GM06990 (cell line): ENCODE measurements at regions not wholly inside any gene's neighbourhood (a gene's known extent, or its start where the extent isn't known, plus 50 kb on each side); places are given as distances from the start of the nearest gene placed in this dataset.

Experiments used
- DNase-seq: peaks from one replicate; pipeline ENCODE4 v3.0.0-alpha.2; 2011; ENCODE audit not compliant: insufficient read length; ENCODE audit errors: extremely low read depth
- H3K27me3 ChIP-seq: replicated peaks from 2 replicates; pipeline ENCODE4 v1.6.0; 2011; ENCODE audit warnings: low read length; ENCODE audit not compliant: control insufficient read depth, insufficient read depth
- H3K36me3 ChIP-seq: 2 replicates; pipeline ENCODE4 v1.5.1; 2011; ENCODE audit warnings: low read length; ENCODE audit not compliant: control insufficient read depth, insufficient read depth
- H3K4me3 ChIP-seq: replicated peaks from 2 replicates; pipeline ENCODE4 v1.5.1; 2011; ENCODE audit warnings: low read depth, mild to moderate bottlenecking, control low read depth, low read length
- TF ChIP-seq, protein P1 (sequence below): IDR thresholded peaks from 2 replicates; pipeline ENCODE4 v1.5.1; 2011; ENCODE audit warnings: low read length, control low read depth, mild to moderate bottlenecking, inconsistent platforms; ENCODE audit not compliant: insufficient read depth, poor library complexity, severe bottlenecking

DNA sequence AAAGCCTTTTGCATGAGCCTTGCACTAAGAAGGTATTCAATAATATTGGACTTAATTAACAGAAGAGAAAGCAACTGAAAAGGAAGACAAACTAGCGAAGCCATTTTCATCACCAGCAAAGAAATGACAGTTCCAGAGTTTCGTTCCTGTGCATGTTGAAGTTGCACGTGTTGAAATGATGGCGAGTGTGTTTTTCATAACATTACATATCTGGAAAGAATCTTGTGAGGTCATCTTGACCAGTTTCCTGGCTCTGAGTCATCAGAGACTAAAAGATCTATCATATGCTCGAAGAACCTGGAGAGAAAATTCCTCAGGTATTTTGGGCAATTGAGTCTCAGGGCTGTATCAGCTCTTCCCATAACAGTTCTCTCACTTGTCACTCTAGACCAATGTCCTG, 106.2 kb upstream of the MAML3 start:
- TF ChIP-seq, protein P1, sequence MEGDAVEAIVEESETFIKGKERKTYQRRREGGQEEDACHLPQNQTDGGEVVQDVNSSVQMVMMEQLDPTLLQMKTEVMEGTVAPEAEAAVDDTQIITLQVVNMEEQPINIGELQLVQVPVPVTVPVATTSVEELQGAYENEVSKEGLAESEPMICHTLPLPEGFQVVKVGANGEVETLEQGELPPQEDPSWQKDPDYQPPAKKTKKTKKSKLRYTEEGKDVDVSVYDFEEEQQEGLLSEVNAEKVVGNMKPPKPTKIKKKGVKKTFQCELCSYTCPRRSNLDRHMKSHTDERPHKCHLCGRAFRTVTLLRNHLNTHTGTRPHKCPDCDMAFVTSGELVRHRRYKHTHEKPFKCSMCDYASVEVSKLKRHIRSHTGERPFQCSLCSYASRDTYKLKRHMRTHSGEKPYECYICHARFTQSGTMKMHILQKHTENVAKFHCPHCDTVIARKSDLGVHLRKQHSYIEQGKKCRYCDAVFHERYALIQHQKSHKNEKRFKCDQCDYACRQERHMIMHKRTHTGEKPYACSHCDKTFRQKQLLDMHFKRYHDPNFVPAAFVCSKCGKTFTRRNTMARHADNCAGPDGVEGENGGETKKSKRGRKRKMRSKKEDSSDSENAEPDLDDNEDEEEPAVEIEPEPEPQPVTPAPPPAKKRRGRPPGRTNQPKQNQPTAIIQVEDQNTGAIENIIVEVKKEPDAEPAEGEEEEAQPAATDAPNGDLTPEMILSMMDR, result no peak
- Histone ChIP-seq H3K4me3 (no peak overlapping the region), H3K27me3 (no peaks in the 10 kb centered on the region; the same call in 1 of the 2 replicates), H3K36me3 (no peaks in the 10 kb centered on the region)
- no peak for DNase-seq

- Histone ChIP-seq H3K27me3 (no peaks in the 10 kb centered on the region; the same call in 1 of the 2 replicates), H3K36me3 (no peaks in the 10 kb centered on the region), H3K4me3 (no peak overlapping the region)
- DNase-seq, result no peak
- TF ChIP-seq, protein P1, result no peak
Observed at GRCh38 chr4:140258476-140258875, 104.5 kb upstream of the MAML3 start.

GRCh38 chr4:140257461-140258305, 103.7 kb upstream of the MAML3 start:
- DNase-seq, result no peak
- Histone ChIP-seq H3K36me3 (no peaks in the 10 kb centered on the region), H3K4me3 (no peak overlapping the region), H3K27me3 (no peaks in the 10 kb centered on the region; the same call in 1 of the 2 replicates)
- TF ChIP-seq, protein P1, result no peak

DNA sequence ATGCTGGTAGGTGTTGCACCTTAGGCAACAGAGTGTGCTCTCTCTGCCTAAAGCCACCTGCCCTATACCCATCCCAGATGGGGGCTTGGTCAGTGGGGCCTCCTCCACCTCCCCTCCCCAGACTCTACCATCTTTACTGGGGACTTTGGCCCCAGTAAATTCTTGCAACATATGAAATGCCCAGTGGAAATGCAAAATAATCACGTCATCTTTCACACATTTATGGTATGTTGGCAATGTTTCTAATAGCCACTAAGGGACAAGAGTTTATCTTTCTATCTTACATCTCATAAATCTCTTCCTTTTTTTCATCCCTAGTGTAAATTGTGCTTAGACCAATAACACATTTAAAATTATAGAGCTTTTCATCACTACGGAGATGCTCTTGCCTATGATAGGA, 103.0 kb upstream of the MAML3 start:
- Histone ChIP-seq H3K4me3 (no peak overlapping the region), H3K36me3 (no peaks in the 10 kb centered on the region), H3K27me3 (peaks cover 1% of the 10 kb centered on the region; the same call in 1 of the 2 replicates)
- no peak for DNase-seq
- TF ChIP-seq, protein P1, result no peak

- Histone ChIP-seq H3K27me3 (peaks cover 1% of the 10 kb centered on the region; the same call in 1 of the 2 replicates), H3K4me3 (no peak overlapping the region), H3K36me3 (no peaks in the 10 kb centered on the region)
- no peak for DNase-seq
- TF ChIP-seq, protein P1, result no peak
Observed at GRCh38 chr4:140256335-140256734, 102.4 kb upstream of the MAML3 start.
